NT2/D1 (cell line): ENCODE measurements at regions not wholly inside any gene's neighbourhood (a gene's known extent, or its start where the extent isn't known, plus 50 kb on each side); places are given as distances from the start of the nearest gene placed in this dataset.

Experiments used
- SUZ12 ChIP-seq: IDR thresholded peaks from 2 replicates; pipeline ENCODE4 v1.6.1; 2011; ENCODE audit not compliant: insufficient read length, insufficient read depth; ENCODE audit errors: extremely low read depth
- YY1 ChIP-seq: IDR thresholded peaks from 2 replicates; pipeline ENCODE4 v1.6.1; 2011; ENCODE audit not compliant: insufficient read length, insufficient read depth
- ZNF274 ChIP-seq: IDR thresholded peaks from 2 replicates; pipeline ENCODE4 v1.6.1; 2011; ENCODE audit warnings: mild to moderate bottlenecking, low read depth, low read length

DNA sequence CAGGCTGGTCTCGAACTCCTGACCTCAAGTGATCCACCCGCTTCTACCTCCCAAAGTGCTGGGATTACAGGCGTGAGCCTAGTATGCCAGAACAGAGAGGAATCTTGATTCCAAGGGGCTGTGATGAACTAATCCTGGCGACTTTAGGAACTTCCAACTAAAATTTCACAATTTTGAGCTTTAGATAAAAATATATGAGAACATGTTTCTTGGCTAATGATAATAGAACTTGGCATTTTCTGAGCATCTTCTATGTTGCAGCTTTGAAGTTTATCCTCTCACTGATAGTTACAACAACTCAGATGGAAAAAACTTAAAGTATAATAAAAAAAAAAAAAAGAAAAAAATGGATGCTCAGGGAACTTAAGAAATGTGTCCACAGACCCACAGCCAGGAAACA lies 69.8 kb upstream of the WSCD1 start:
- no peak for TF ChIP-seq YY1
- no peak for TF ChIP-seq SUZ12
- TF ChIP-seq ZNF274 = no peak
